SK-N-MC (cell line): ENCODE measurements at regions not wholly inside any gene's neighbourhood (a gene's known extent, or its start where the extent isn't known, plus 50 kb on each side); places are given as distances from the start of the nearest gene placed in this dataset.

Source experiments
- EZH2 ChIP-seq: fragments of 200-600 bp; sonication (generic); IDR thresholded peaks from one replicate; pipeline ENCODE4 v1.6.1; 2017; ENCODE audit warnings: antibody characterized with exemption
- POLR2AphosphoS5 ChIP-seq: IDR thresholded peaks from 2 replicates; pipeline ENCODE4 v1.6.1; 2012; ENCODE audit warnings: mild to moderate bottlenecking, low read depth, low read length, borderline replicate concordance

- no peak for TF ChIP-seq POLR2AphosphoS5
- no peak for TF ChIP-seq EZH2
These were observed 54.6 kb upstream of the CCDC150 start for GRCh38 chr2:196584903-196585302.
